NB4 (cell line): ENCODE measurements at regions not wholly inside any gene's neighbourhood (a gene's known extent, or its start where the extent isn't known, plus 50 kb on each side); places are given as distances from the start of the nearest gene placed in this dataset.

Source experiments
- POLR2A ChIP-seq: IDR thresholded peaks from 2 replicates; pipeline ENCODE4 v1.6.1; 2011; ENCODE audit warnings: mild to moderate bottlenecking; ENCODE audit not compliant: insufficient read length; ENCODE audit errors: extremely low read depth
- TF ChIP-seq, protein P1 (sequence below): IDR thresholded peaks from one replicate; pipeline ENCODE4 v1.5.1; 2012; ENCODE audit warnings: low read depth, low read length

DNA sequence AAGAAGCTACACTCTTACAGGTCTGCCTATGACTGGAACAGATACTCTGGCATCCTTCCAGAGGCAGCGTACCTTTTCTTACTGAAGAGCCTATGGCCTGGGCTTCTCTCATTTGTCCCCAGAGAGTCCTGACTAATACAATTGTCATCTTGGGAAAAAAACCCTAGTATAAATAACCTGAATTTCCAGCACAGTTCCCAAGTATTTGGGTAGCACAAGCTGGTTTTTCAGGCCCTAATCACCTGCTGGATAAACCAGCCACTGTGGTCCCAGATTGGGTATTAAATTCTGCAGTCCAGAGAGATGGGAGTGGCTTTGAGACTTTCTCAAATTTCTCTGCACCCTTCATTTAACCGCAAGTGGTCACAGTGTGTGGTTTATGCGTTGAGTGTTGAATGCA is 186.8 kb upstream of the NEBL start:
- TF ChIP-seq, protein P1, sequence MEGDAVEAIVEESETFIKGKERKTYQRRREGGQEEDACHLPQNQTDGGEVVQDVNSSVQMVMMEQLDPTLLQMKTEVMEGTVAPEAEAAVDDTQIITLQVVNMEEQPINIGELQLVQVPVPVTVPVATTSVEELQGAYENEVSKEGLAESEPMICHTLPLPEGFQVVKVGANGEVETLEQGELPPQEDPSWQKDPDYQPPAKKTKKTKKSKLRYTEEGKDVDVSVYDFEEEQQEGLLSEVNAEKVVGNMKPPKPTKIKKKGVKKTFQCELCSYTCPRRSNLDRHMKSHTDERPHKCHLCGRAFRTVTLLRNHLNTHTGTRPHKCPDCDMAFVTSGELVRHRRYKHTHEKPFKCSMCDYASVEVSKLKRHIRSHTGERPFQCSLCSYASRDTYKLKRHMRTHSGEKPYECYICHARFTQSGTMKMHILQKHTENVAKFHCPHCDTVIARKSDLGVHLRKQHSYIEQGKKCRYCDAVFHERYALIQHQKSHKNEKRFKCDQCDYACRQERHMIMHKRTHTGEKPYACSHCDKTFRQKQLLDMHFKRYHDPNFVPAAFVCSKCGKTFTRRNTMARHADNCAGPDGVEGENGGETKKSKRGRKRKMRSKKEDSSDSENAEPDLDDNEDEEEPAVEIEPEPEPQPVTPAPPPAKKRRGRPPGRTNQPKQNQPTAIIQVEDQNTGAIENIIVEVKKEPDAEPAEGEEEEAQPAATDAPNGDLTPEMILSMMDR: no peak
- no peak for TF ChIP-seq POLR2A
